PC-3 (cell line): ENCODE measurements at regions not wholly inside any gene's neighbourhood (a gene's known extent, or its start where the extent isn't known, plus 50 kb on each side); places are given as distances from the start of the nearest gene placed in this dataset.

Experiments used
- CTCF ChIP-seq: fragments of 300-600 bp; sonication (generic); conservative IDR thresholded peaks from 2 replicates; pipeline ENCODE4 v1.5.1; 2017; ENCODE audit warnings: antibody characterized with exemption, low read depth, mild to moderate bottlenecking, low read length
- EZH2phosphoT487 ChIP-seq: fragments of 300-600 bp; sonication (generic); IDR thresholded peaks from 2 replicates; pipeline ENCODE4 v1.6.1; 2018; ENCODE audit warnings: mild to moderate bottlenecking, antibody characterized with exemption, low read length, borderline replicate concordance

DNA sequence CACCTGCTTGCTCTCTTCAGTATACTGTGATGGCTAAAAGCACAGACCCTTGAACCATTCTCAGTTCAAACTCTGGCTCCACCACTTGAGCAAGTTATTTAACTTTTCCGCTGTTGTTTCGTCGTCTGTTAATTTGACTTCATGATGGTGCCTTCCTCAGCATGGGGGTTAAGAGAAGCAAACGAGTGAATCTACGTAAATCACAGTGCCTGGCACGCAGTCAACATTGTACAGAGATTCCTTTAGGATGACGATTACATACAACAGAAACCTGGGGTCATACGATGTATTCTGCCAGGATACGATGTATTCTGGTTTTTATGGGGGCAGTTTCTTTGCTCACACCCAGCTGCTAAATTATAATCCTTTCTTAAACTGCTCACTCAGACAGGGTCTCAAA, 515.6 kb downstream of the CCDC171 start:
- TF ChIP-seq CTCF = no peak
- no peak for TF ChIP-seq EZH2phosphoT487
